ENCODE measurements at regions not wholly inside any gene's neighbourhood (a gene's known extent, or its start where the extent isn't known, plus 50 kb on each side); places are given as distances from the start of the nearest gene placed in this dataset.

DNA sequence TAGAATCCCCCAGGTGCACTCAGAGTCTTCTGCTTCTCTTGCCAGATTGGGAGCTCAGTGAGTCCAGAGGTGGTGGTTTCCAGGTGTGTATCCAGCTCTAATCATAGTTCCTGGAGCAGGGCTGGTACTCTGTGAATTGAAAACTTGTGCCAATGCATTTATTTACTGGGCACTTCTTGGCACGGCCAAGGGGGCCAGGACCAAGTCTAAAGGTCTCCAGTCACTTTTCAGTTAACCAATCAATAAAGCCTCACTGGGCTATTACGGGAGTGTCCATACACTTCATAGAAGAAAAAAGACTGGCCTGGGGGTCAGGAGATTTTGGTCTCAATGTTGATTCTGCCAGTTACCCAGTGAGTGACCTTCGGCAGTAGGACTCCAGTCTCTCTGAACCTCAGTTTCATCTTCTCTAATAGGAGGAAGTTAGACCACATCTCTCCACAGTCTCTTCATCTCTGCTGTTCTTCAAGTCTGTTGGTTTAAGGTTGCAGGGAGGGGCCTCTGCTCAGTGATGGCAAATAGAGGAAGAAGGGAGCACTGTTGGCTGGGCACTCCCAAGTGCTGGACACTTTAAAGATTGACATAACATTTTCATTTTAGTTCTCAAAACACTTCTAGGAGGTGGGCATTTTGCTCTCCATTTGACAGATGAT, 188.5 kb upstream of the E2F8 start:
- TF ChIP-seq, protein P1, sequence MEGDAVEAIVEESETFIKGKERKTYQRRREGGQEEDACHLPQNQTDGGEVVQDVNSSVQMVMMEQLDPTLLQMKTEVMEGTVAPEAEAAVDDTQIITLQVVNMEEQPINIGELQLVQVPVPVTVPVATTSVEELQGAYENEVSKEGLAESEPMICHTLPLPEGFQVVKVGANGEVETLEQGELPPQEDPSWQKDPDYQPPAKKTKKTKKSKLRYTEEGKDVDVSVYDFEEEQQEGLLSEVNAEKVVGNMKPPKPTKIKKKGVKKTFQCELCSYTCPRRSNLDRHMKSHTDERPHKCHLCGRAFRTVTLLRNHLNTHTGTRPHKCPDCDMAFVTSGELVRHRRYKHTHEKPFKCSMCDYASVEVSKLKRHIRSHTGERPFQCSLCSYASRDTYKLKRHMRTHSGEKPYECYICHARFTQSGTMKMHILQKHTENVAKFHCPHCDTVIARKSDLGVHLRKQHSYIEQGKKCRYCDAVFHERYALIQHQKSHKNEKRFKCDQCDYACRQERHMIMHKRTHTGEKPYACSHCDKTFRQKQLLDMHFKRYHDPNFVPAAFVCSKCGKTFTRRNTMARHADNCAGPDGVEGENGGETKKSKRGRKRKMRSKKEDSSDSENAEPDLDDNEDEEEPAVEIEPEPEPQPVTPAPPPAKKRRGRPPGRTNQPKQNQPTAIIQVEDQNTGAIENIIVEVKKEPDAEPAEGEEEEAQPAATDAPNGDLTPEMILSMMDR (IDR thresholded peaks at IDR 0.05; ENCODE audit: borderline replicate concordance, insufficient read depth, low read depth, low read length) = no peak
- no peak overlapping the region for H3K4me3 ChIP-seq (ENCODE audit: low read depth, low read length)

DNA sequence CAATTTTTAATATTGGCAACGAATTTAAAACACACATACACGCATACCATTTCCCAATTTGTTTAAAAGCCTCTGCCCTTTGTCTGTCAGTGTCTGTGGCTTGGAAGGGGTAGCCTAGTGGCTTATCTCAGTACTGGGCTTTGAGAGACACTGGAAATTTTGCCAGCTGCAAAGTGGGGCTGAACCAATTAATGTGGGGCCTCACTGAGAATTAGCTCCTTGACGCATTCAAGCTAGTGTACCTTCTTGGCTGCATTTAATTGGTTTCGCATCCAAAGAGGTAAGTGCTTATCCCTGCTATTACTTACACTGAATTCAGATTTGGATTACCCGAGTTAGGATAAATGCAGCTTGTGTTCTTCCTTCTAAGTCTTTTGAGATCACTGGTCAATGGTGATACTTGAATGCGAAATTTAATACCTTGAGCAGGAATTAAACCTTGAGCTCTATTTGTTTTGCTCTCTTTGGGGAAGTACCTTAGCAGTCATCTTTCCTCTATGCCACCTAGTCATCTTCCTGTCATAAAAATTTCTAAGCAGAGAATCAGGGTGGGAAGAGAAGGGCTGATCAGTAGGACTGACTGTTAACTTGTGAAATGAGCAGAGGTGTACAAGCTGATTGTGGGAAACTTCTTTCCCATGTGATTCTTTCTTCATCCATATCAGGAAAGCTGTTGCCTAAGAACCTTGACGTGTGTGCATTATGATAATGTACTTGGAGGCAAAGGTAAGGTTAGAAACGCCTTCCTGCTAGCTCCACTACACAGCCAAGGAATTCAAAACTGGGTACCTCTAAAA, 187.7 kb upstream of the E2F8 start:
- H3K4me3 ChIP-seq (ENCODE audit: low read depth, low read length) = no peak overlapping the region
- TF ChIP-seq, protein P1 (IDR thresholded peaks at IDR 0.05; ENCODE audit: borderline replicate concordance, insufficient read depth, low read depth, low read length) = 0 out of 2 replicates have a peak, but pooled peaks have one; percentile 6

DNA sequence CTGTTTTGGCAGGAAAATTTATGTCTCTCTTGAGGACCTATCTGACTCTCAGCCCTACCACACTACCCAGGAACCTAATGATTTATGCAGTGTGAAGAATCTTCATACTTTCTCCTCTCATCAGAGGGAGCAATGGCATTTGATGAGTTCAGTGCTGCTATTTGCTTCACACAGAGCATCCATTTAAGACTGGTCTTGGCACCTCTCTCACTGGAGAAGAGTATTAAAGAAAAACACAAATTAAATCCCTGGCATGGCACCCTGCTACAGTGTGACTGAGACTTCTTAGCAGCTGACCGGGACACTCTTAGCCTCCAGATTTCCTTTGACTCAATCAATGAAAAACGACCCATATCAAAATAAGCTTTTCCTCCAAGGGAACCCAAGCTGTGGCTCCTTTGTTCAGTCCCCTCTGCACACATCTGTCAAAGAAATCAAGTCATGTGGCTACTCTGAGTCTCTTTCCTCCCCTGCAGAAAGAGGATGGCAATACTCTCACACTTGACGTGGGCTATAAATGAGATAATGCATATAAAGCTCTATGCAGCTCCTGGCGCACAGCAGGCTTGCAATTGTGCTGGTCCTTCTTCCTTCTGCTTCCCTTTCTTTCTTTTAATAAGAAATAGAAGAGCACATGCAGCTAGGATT, 186.1 kb upstream of the E2F8 start:
- TF ChIP-seq, protein P1 (IDR thresholded peaks at IDR 0.05; ENCODE audit: borderline replicate concordance, insufficient read depth, low read depth, low read length) = no peak
- no peak overlapping the region for H3K4me3 ChIP-seq (ENCODE audit: low read depth, low read length)

DNA sequence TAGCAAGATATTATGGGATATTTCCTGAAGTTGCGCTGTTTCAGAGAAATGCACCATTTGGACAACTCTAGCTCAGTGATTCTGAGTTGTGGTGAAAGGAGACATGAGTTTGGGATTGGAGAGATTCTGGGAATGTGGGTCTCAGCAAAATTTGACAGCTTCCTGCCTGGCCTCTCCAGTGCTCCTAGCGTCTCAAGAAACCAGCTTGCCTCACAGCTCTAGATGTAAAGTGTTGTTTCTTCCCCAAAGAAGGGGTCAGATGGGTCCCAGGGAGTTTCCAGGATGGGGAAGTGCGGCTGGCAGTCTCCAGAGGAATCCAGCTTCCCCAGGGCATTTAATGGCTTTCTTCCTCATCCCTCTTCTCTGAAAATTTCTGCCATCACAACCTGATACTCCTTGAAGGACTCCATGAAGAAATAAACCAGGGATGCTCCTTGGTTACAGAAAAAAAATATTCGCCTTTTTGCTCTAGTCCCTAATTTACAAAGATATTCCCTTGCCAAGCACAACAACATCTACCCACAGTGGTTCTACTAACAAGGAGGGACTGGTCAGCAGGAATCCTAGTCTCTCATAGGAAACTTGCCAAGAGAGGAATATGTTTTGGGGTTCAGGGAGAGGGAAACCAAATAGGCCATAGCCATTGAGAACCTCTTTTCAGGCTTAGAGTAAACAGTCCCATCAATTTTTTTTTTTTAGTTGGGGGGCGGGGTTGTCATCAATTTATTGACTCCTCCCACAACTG, 185.4 kb upstream of the E2F8 start:
- no peak overlapping the region for H3K4me3 ChIP-seq (ENCODE audit: low read depth, low read length)
- TF ChIP-seq, protein P1 (IDR thresholded peaks at IDR 0.05; ENCODE audit: borderline replicate concordance, insufficient read depth, low read depth, low read length) = no peak

DNA sequence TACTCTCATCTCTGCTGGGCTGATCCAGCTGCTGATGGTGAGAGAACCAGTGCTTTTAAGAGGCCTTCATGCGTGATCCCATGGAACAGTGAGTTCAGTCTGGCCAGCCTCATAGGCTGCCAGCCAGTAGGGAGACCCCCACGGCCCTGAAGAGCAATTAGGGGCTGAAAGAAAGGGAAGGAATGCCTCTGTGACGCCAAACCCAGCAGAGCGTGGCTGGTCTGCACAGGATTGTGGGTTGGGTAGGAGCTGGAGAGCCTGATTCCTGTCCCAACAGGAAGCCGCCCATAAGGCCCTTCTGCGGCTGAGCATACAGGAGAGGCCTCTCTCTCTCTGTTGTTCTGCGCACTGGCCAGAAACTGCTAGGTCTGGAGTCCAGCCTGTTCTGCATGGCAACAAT, 181.5 kb upstream of the E2F8 start:
- H3K4me3 ChIP-seq (ENCODE audit: low read depth, low read length) = no peak overlapping the region
- TF ChIP-seq, protein P1 (IDR thresholded peaks at IDR 0.05; ENCODE audit: borderline replicate concordance, insufficient read depth, low read depth, low read length) = no peak

DNA sequence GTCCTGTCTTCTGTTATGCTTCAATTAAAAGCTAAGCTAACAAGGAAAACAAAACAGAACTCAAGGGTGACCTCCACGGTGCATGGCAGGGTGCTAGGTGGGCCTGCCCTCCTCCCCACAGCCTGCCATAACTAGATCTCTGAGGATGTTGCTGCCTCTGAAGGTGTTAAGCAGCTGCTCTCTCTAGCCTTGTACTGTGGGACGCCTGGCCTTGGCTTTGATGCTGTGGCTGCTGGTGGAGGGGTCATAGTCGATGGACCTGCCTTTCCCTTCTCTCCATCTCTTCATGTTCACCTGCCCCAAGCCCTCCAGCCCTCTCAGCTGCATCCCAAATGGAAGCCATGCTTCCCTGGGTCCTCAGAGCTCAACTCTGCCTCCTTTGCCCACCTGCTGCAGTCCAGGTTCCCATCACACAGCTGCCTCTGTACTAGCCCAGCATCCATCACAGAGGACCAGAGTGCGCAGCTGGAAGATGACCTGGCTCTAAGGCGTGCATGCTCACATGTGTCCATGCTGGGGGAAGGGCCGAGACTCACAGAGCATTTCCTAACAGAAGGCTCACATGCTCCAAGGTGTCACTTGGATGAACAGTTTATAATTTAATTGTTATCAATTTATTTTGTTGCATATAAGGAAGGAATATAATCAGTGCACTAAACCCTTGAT, 180.3 kb upstream of the E2F8 start:
- no peak overlapping the region for H3K4me3 ChIP-seq (ENCODE audit: low read depth, low read length)

More for the DNA sequence above, 180.3 kb upstream of the E2F8 start:
- TF ChIP-seq, protein P1 (IDR thresholded peaks at IDR 0.05; ENCODE audit: borderline replicate concordance, insufficient read depth, low read depth, low read length) = no peak
